Suppressor macrophage treated with lipopolysaccharide for 1 hour (primary cell): ENCODE measurements at regions not wholly inside any gene's neighbourhood (a gene's known extent, or its start where the extent isn't known, plus 50 kb on each side); places are given as distances from the start of the nearest gene placed in this dataset.
"Not testable (repeated sequence)": the region's sequence is repeated elsewhere in the genome, so short reads cannot be mapped to it uniquely, and the experiment has no call there.

Experiments
- DNase-seq, 3 donors: peaks; one replicate each; pipeline ENCODE4 v3.0.0-alpha.2; 2020 to 2022

DNA sequence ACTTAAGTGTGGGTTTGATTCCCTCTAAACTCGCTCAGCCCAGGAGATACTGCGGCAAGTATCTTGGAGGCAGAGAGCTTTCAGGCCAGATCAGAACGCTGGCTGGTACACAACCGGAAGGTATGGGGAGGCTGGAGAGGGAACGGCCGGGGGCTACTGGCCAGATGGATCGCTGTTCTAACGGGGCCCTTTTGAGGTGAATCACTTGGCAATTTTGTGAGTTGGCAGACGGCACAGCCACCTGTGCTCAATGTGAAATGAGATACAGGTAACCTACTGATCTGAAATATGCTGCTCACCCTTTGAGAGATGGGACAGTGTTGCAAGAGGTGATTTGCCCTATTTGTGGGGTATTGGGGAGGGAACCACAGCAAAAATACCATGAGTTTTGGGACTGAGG is 622.9 kb upstream of the RBFOX1 start:
- DNase-seq = no peak

DNA sequence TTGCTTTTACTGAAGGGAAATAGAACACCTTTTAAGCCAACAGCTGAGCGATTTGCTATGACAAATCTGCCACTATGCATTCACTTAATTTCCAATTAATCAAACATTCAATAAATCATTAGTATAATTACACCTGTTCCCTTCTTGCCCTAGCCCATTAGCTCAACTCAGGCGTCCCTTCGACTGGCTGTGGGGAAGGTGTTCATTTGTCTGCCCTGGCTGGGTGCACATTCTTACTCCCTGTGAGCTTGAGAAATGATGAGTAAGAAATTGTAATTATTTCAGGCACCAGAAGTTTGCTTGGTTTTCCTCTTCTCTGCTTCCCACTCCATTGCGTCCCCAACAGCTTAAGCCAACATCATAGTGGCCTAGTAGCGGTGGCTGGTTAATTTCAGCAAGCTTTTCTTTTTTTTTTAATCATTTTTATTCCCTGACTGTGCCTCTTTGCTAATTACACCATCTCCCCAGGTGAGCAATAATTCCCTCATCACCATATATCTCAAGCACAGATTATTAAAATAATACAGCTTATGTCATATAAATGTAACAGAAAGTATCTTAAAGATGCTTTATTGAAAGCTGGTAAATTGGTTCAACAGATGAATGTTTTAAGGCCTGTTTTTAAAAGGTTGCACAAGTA is 623.9 kb upstream of the RBFOX1 start:
- DNase-seq = no peak

DNA sequence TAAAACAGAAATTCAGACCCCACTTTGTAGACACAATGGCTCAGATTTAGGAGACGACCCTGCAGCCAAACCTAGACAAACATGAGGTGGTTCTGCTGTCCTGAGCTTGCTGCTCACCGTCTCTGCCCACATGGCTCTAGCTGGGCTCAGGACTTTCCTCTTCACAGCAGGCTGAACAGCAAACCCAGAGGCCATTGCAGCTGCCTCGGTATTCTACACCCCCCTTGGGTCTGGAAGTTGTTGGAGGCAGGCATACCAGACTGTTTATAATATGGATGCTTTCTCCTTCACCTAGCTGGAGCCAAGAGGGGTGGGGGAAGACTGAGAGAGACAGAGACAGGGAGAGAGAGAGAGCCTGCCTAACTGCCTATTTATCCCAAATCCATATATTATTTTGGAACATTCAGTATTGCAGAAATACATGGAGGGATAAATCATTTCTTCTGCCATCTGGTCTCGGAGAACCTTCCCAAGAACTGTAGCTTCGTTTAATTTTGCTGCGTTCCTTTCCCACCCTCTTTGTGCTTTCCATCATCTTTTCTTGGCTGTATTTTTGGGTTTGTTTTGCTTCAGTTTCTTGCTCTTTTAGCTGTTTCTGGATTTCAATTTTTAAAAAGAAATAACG is 628.2 kb upstream of the RBFOX1 start:
- DNase-seq = no peak

DNA sequence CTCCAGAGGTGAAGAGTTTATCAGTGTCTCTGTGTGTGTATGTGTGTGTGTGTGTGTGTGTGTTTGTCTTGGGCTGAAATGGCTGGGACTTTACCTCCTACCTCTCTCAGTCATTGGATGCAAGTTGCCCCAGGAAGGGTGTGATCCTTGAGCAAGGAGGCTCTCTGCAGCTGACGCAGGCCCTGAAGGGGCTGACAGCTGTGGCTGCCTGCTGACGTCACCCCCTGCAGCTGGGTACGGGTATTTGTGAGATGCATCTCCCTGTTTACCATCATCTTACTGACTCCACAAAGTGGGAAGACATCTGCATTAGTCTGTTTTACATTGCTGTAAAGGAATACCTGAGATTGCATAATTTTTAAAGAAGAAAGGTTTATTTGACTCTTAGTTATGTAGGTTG is 631.5 kb upstream of the RBFOX1 start:
- no peak for DNase-seq

DNA sequence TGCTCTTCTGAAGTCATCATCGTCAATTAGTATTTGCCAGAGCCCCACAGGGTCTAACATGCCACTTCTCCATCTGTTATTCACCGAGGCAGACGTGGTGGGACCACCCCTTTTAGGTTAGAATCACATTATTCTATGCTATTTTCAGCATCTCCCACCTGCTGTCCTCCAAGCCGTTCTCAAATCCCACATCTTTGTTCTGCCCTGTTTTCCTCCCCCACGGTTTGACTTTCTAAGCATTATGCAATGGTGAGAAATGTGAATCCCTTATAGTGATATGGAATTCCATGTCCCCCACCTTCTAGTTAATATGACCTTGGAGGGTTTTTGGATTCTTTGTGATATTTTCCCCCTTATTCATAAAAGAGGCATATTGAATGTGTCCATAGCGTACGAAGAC is 634.1 kb upstream of the RBFOX1 start:
- no peak for DNase-seq

DNA sequence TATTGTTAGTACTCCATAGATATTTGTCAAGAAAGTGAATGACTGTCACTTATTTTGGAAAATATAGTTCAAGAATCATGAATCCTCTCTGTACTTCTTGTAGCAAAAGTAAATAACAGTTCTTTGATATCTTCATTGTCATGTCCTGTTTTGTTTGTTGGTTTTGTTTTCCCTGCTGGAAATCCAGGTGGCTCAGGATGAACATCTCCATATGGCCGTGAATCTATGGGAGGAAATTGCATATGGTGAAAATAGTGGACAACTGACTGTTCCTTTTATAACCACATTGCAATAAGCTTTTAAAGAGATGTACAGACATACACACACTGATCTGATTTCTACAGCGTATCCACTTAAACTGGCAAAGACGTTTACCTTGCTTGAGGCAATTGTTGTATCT is 637.0 kb upstream of the RBFOX1 start:
- no peak for DNase-seq

DNA sequence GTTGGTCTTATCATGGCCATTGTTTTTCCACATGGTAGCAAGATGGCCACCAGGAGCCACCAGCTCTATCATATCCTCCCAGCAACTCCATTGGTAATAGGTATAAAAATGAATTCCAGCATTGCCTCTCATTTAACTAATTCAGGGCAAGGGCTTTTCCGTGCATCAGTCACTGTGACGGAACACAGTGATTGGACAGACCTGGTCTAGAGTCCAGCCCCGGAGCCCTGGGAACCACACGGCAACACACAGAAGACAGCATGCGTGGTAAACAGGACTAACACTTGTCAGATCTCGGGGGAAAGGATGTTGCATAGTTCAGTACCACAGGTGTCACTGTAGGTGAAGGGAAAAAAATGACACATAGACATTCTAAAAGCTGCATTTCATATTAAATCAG is 638.0 kb upstream of the RBFOX1 start:
- DNase-seq = no peak

DNA sequence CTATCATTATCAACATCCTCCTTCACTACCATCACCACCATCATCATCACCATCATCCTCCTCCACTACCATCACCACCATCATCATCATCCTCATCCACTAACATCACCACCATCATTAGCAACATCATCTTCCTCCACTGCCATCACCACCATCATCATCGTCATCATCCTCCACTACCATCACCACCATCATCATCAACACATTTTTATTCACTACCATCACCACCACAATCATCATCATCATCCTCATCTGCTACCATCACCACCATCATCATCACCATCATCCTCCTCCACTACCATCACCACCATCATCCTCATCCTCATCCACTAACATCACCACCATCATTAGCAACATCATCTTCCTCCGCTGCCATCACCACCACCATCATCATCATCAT is 639.2 kb upstream of the RBFOX1 start:
- DNase-seq = not testable (repeated sequence)

DNA sequence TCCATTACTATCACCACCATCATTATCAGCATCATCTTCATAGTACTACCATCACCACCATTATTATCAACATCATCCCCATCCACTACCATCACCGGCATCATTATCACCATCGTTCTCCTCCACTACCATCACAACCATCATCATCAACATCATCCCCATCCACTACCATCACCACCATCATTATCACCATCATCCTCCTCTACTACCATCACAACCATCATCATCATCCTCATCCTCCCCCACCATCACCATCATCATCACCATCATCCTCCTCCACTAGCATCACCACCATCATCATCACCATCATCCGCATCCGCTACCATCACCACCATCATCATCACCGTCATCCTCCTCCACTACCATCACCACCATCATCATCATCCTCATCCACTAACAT is 639.8 kb upstream of the RBFOX1 start:
- DNase-seq = no peak

DNA sequence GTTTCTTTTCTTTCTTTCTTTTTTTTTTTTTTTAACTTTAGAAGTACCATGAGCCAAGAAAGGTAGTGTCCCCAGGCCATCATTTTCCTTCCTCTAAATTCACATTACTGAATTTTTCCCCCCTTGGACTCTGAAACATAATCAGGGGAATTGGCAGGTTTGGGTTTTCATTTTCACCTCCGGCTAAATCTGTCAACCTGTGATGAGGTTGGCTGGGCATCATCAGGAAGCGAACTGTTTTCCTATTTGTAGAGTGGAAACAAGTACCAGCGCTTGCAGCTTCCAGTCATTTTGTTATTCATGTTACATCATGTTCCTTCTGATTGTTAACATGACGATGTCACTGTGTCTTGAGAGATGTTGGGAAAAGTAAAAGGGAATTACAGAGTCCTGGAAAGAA is 641.9 kb upstream of the RBFOX1 start:
- DNase-seq = no peak

DNA sequence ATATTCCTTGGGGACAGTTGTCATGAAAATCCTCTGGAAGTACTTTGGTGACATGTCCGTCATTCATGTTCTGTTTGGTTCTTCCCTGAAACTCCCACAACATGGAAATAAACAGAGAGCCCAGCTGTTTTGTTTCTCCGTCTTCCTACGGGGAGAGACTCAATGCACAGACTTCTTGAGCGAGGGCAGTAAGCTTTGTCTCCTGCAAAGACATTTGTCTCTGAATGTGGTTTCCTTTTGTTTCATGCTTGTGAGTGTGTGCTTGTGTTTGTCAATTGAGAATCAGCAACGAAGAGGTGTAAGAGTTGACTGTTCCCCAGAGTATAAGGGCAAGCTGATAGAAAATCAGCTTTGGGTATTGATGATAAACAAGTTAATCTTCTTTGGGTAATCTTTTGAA is 643.0 kb upstream of the RBFOX1 start:
- no peak for DNase-seq

DNA sequence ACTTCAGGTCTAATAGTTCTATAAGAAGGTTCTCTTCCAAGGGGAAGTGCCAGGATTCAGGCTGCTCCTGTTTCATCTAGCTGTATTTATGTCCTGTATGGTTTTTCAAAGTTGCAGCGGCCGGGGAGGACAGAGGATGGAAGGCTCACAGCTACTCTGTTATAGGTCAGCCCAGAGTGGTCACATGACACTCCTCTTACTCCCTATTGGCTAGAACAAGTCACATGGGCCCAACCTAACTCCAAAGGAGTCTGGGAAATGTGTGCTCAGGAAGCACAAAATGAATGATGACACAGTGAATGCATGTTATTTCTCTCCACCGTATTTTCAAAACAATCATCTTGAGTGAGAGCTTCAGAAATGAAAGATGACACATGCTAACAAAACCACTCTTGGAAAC is 645.1 kb upstream of the RBFOX1 start:
- no peak for DNase-seq

DNA sequence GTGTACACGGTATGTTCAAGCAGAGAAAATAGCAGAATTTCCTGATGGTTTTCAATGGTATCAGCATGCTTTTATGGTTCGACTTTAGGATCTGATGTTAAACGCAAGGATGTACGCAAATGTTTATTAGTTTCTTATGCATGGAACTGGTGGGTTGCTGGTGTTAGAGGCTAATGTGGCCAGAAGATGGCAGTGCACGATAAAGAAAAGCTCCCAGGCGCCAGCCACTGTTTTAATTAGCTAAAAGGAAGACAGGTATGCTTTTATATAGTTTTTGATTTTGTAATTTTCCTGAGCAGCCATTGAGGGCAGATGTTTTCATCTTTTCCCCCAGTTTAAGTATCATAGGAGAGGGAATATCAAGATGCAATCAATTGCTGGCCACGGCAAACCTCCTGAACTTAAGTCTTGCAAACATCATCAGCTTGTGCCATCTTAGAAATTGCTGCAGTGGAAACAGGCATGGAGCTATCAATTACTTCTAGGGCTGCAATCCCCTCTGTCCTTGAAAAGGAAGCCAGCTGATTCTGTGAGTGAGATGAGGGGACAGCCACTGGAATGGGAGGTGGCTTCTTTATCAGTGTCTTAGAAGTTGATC is 648.5 kb upstream of the RBFOX1 start:
- DNase-seq = peak; percentile 34 to 43 (median 43)

DNA sequence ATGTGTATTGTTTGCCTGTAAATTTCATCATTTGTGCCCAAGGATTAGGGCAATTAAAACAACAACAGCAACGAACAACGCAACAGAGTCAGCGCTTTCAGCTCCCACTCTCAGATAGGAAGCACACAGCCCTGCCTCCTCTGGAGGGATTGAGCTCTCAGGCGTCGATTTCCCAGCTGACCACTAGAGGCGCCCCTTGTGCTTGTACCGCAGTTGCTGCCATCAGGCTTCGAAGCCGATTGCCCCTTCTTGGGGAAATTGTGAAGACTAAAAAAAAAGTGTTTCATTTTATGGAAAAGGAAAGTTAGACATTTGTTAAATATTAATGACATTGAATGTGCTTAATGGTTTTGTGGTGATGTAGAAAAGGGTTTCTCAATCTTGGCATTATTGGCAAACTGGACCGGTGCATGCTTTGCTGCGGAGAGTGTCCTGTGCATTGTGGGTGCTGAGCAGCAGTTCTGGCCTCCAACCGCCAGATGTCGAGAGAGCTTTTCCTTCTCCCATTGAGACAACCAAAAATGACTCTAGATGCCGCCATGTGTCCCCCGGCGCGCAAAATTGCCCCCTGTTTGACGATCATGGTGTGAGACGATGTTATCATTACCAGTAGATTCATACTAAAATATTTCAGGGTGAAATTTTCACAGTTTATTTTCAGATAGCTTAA is 650.4 kb upstream of the RBFOX1 start:
- DNase-seq = peak; percentile 52 to 75 (median 65)

DNA sequence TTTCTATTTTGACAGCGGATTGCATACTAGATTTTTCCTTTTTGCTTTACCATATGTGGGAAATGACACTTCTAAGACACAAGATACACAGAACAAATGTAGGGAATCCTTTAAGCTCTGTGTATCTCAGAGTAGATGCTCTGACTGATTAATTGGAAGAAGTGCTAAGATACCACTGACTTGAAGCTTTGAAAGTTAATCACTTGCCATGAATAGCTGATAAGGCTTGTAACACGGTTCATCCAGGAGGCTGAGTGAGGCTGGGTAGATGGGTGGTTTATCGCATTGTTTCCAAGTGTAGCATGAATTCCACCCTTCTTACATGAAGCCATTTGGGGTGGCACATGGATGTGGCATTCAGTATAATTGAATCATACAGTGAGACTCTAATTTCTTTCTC is 654.1 kb upstream of the RBFOX1 start:
- DNase-seq = no peak

DNA sequence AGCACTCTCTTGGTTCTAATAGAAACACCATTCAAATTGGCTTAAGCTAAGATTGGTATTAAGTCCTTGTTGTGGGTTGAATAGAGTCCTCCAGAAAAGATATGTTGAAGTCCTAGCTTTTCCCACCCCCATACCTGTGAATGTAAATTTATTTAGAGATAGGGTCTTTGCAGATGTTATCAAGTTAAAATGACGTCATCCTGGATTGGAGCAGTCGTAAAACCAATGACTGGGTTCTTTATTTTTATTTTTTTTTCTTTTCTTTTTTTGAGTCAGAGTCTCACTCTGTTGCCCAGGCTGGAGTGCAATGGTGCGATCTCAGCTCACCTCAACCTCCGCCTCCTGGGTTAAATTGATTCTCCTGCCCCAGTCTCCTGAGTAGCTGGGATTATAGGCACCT is 658.6 kb upstream of the RBFOX1 start:
- no peak for DNase-seq

DNA sequence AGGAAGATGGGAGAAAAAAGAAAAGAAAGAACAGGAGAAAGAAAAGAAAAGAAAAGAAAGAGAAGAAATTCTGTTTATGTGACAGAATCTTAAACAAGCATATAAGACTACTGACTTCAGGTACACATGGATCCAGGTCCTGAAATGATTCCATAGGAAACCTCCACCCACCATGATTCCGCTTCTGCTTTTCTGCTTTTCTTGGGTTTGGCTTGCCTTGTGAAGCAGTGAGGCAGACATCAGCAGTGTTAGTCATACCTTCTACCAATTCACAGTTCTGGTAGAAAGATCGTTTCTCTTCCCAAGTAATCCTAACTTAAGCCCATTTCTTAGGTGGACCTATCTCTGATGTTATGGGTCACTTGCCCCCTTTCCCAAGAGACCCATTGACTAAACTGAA is 660.1 kb upstream of the RBFOX1 start:
- no peak for DNase-seq

DNA sequence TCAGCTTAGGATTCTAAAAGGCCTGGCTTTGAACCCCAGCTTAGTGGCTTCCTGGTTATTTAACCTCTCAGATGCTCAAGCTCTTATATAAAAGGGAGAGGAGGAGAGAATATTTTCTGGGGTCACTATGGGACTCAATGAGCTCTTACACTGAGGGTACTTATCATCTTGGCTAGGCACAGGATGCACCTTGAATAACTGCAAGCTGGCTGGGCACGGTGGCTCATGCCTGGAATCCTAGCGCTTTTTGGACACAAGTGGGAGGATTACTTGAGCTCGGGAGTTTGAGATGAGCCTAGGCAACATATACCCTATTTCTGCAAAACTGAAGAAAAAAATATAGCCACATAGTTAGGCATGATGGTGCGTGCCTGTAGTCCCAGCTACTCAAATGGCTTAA is 665.3 kb upstream of the RBFOX1 start:
- no peak for DNase-seq

DNA sequence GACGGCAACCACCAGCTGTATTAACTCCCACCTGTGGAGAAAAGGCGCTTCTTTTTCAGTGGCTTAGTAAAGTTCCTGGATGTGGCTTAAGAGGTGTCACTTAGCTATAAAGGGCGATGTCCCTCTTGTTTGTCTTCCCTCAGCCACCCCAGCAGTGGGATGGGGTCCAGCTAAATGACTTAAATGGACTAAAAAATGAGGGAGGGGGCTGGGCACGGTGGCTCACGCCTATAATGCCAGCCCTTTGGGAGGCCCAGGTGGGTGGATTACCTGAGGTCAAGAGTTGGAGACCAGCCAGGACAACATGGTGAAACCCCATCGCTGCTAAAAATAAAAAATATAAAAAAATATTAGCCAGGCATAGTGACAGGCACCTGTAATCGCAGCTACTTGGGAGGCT is 667.5 kb upstream of the RBFOX1 start:
- no peak for DNase-seq

DNA sequence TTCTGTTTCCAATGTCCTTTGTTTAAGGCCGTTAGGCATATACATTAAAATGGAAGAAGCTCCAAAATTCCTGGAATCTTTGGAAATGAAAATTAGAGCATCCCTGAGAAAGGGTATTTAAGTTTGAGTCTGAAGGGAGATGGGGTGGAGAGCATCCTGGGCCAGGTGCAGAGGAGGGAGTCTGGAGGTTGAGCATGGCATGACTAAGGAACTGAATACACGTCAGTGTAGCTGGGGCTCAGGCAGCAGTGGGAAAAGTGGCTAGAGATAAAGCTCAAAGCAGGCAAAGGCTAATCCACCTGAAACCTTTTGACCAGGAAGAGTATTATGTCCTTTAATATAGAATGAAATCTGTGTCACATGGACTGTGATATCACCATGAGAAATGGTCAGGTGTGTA is 669.0 kb upstream of the RBFOX1 start:
- DNase-seq = no peak

DNA sequence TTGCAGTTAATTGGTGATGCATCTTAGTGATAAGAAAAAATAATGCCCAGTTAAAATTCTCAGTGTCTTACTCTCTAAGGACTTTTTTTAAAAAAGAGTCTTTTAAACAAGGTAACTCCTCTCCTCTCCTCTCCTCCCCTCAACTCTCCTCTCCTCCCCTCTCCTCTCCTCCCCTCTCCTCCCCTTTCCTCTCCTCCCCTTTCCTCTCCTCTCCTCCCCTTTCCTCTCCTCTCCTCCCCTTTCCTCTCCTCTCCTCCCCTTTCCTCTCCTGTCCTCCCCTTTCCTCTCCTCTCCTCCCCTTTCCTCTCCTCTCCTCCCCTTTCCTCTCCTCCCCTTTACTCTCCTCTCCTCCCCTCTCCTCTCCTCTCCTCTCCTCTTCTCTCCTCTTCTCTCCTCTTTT is 675.9 kb upstream of the RBFOX1 start:
- no peak for DNase-seq

DNA sequence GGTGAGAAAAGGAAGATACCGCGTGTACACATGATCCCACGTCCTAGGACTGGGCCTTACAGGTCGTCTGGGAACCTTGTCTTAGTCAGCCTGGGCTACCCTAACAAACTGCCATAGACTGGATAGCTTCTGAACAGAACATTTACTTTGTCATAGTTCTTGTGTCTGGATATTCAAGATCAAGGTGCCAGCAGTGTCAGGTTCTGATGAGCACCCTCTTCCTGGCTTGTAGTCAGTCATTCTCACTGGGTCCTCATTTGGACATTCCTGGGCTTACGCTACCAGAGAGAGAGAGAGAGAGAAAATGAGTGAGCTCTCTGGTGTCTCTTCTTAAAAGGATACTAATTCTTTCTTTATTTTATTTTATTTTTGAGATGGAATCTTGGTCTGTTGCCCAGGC is 685.8 kb upstream of the RBFOX1 start:
- no peak for DNase-seq

DNA sequence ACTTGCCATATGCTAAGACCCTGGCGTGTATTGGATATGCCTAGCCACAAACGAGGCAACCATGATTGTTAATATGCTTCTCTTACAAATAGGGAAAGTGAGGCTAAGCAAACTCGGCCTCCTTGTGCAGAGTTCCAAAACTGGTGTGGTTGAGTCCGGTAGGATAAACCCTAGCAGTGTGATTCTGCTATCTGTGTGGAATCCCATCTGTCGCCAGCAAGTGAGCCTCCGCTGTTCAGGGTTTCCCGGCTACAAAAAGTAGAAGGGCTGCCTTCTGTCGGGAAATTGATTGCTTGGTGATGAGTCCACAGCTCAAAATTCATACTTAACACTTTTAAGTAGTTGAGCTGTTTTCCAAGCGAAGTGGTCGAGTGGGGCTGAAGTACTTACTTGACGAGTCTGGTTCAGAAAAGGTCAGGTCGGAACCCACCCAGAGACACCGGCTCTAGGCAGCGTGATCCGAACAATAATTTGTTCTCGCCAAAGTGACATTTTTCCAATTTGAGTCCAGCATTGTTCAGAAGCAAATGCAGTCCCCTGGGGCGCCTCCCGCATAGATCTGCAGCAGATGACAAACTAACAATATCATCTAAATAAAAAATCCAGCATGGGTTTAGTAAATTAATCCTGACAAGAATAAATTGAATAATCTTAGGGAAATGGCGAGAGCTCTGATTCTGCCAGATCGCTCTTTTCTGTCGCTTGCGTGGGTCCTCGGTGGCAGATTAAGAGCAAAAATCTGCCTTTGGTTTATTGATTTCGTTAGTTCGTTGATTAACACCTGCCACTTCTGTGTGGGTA is 686.7 kb upstream of the RBFOX1 start:
- DNase-seq = no peak
